ENCODE measurements at regions not wholly inside any gene's neighbourhood (a gene's known extent, or its start where the extent isn't known, plus 50 kb on each side); places are given as distances from the start of the nearest gene placed in this dataset.

- TF ChIP-seq ZNF76 (tag by site-specific recombination; IDR thresholded peaks at IDR 0.05; ENCODE audit: borderline replicate concordance, low read depth) (no peak), ZNF555 (tag by site-specific recombination; conservative IDR thresholded peaks at IDR 0.05) (no peak), YY1 (tag by site-specific recombination; IDR thresholded peaks at IDR 0.05) (no peak), ZNF24 (tag by site-specific recombination; IDR thresholded peaks at IDR 0.05) (no peak), ZNF707 (tag by site-specific recombination; IDR thresholded peaks at IDR 0.05) (no peak)
- TF ChIP-seq, protein P1, sequence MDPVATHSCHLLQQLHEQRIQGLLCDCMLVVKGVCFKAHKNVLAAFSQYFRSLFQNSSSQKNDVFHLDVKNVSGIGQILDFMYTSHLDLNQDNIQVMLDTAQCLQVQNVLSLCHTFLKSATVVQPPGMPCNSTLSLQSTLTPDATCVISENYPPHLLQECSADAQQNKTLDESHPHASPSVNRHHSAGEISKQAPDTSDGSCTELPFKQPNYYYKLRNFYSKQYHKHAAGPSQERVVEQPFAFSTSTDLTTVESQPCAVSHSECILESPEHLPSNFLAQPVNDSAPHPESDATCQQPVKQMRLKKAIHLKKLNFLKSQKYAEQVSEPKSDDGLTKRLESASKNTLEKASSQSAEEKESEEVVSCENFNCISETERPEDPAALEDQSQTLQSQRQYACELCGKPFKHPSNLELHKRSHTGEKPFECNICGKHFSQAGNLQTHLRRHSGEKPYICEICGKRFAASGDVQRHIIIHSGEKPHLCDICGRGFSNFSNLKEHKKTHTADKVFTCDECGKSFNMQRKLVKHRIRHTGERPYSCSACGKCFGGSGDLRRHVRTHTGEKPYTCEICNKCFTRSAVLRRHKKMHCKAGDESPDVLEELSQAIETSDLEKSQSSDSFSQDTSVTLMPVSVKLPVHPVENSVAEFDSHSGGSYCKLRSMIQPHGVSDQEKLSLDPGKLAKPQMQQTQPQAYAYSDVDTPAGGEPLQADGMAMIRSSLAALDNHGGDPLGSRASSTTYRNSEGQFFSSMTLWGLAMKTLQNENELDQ (tag by site-specific recombination; IDR thresholded peaks at IDR 0.05; ENCODE audit: low read depth): no peak
- TF ChIP-seq, protein P2, sequence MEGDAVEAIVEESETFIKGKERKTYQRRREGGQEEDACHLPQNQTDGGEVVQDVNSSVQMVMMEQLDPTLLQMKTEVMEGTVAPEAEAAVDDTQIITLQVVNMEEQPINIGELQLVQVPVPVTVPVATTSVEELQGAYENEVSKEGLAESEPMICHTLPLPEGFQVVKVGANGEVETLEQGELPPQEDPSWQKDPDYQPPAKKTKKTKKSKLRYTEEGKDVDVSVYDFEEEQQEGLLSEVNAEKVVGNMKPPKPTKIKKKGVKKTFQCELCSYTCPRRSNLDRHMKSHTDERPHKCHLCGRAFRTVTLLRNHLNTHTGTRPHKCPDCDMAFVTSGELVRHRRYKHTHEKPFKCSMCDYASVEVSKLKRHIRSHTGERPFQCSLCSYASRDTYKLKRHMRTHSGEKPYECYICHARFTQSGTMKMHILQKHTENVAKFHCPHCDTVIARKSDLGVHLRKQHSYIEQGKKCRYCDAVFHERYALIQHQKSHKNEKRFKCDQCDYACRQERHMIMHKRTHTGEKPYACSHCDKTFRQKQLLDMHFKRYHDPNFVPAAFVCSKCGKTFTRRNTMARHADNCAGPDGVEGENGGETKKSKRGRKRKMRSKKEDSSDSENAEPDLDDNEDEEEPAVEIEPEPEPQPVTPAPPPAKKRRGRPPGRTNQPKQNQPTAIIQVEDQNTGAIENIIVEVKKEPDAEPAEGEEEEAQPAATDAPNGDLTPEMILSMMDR (tag by site-specific recombination; IDR thresholded peaks at IDR 0.05): no peak
Observed at GRCh38 chr15:79562899-79563298, 130.8 kb downstream of the MINAR1 start.
